ENCODE measurements at regions not wholly inside any gene's neighbourhood (a gene's known extent, or its start where the extent isn't known, plus 50 kb on each side); places are given as distances from the start of the nearest gene placed in this dataset.
"Not testable (repeated sequence)": the region's sequence is repeated elsewhere in the genome, so short reads cannot be mapped to it uniquely, and the experiment has no call there.

GRCh38 chr7:66413379-66414114, 208.4 kb downstream of the TPST1 start:
- peak; percentile 50 to 76 for DNase-seq (ENCODE audit: low read depth in 2 of 2, low spot score in 1 of 2)

GRCh38 chr7:66415659-66416265, 210.6 kb downstream of the TPST1 start:
- DNase-seq (ENCODE audit: low read depth in 2 of 2, low spot score in 1 of 2): no peak

- no peak for DNase-seq (ENCODE audit: low read depth in 2 of 2, low spot score in 1 of 2)
Observed at GRCh38 chr7:66418537-66418936, 210.1 kb upstream of the KCTD7 start.

- DNase-seq (ENCODE audit: low read depth in 2 of 2, low spot score in 1 of 2): no peak
Observed at GRCh38 chr7:66419210-66419609, 209.5 kb upstream of the KCTD7 start.

GRCh38 chr7:66421830-66422475, 206.7 kb upstream of the KCTD7 start:
- no peak for DNase-seq (ENCODE audit: low read depth in 2 of 2, low spot score in 1 of 2)

- no peak for DNase-seq (ENCODE audit: low read depth in 2 of 2, low spot score in 1 of 2)
Observed at GRCh38 chr7:66423729-66424128, 205.0 kb upstream of the KCTD7 start.

- DNase-seq (ENCODE audit: low read depth in 2 of 2, low spot score in 1 of 2): no peak
Observed at GRCh38 chr7:66426332-66426731, 202.3 kb upstream of the KCTD7 start.

- DNase-seq (ENCODE audit: low read depth in 2 of 2, low spot score in 1 of 2): no peak
Observed at GRCh38 chr7:66426996-66427395, 201.7 kb upstream of the KCTD7 start.

GRCh38 chr7:66427956-66428355, 200.7 kb upstream of the KCTD7 start:
- DNase-seq (ENCODE audit: low read depth in 2 of 2, low spot score in 1 of 2): no peak

GRCh38 chr7:66429498-66430163, 199.1 kb upstream of the KCTD7 start:
- DNase-seq (ENCODE audit: low read depth in 2 of 2, low spot score in 1 of 2): no peak

GRCh38 chr7:66430164-66430545, 198.5 kb upstream of the KCTD7 start:
- DNase-seq (ENCODE audit: low read depth in 2 of 2, low spot score in 1 of 2): no peak

GRCh38 chr7:66438703-66439405, 189.8 kb upstream of the KCTD7 start:
- DNase-seq (ENCODE audit: low read depth in 2 of 2, low spot score in 1 of 2): not testable (repeated sequence)

GRCh38 chr7:66442385-66442784, 186.3 kb upstream of the KCTD7 start:
- DNase-seq (ENCODE audit: low read depth in 2 of 2, low spot score in 1 of 2): no peak

- DNase-seq (ENCODE audit: low read depth in 2 of 2, low spot score in 1 of 2): no peak
Observed at GRCh38 chr7:66443946-66444345, 184.7 kb upstream of the KCTD7 start.

- not testable (repeated sequence) for DNase-seq (ENCODE audit: low read depth in 2 of 2, low spot score in 1 of 2)
Observed at GRCh38 chr7:66447007-66447406, 181.7 kb upstream of the KCTD7 start.

- DNase-seq (ENCODE audit: low read depth in 2 of 2, low spot score in 1 of 2): not testable (repeated sequence)
Observed at GRCh38 chr7:66450814-66451213, 177.9 kb upstream of the KCTD7 start.

GRCh38 chr7:66451713-66452112, 177.0 kb upstream of the KCTD7 start:
- not testable (repeated sequence) for DNase-seq (ENCODE audit: low read depth in 2 of 2, low spot score in 1 of 2)

- DNase-seq (ENCODE audit: low read depth in 2 of 2, low spot score in 1 of 2): no peak
Observed at GRCh38 chr7:66452165-66452564, 176.5 kb upstream of the KCTD7 start.

- no peak for DNase-seq (ENCODE audit: low read depth in 2 of 2, low spot score in 1 of 2)
Observed at GRCh38 chr7:66453340-66453739, 175.3 kb upstream of the KCTD7 start.

GRCh38 chr7:66454600-66455225, 174.0 kb upstream of the KCTD7 start:
- no peak for DNase-seq (ENCODE audit: low read depth in 2 of 2, low spot score in 1 of 2)

GRCh38 chr7:66455432-66455831, 173.2 kb upstream of the KCTD7 start:
- not testable (repeated sequence) for DNase-seq (ENCODE audit: low read depth in 2 of 2, low spot score in 1 of 2)
